Fibroblast of the conjunctiva (primary cell): ENCODE measurements at regions not wholly inside any gene's neighbourhood (a gene's known extent, or its start where the extent isn't known, plus 50 kb on each side); places are given as distances from the start of the nearest gene placed in this dataset.
"Not testable (repeated sequence)": the region's sequence is repeated elsewhere in the genome, so short reads cannot be mapped to it uniquely, and the experiment has no call there.

ENCODE experiments used
- DNase-seq: peaks from one replicate; pipeline ENCODE4 v3.0.0-alpha.2; 2010; ENCODE audit warnings: low read depth

- no peak for DNase-seq
Observed at GRCh38 chr18:30828700-30829099, 213.8 kb downstream of the DSC3 start.

GRCh38 chr18:30819619-30820018 is 222.9 kb downstream of the DSC3 start:
- no peak for DNase-seq

DNA sequence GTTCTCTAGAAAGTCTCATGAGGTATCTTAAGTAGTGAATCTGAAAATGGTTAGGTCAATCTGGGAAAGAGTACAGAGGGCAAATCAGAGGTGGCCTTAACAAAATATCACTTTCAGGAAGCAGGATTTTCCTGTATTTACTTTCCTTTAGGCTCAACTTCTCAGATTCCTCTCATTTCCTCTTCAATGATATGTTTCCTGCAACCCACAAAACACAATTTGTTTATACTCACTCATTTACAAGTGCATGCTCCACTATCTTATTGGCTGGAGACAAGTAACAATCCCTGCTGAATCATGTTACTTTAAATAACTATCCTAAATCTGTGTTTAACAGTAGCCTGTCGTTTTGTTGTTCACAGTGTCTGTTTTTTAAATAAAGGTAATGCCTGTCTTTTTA is 228.1 kb downstream of the DSC3 start:
- DNase-seq = no peak

DNA sequence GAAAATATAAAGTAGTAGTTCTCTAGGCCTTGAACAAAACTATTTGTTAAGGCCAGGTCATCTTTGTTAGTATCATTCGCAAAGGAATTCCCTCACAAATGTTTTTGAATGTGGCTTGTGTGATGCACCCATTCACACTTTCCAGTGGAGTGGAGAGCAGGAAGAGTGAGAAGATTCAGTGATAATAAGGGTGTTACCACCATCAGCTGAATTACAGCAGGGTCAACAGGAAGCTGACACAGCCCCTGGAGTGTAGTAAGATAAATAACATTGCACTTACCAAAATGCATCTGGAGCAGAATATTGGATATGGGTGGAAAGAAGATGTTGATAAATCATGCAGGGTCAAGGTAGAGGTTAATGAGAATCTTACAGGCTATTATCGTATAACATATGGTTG is 231.0 kb downstream of the DSC3 start:
- no peak for DNase-seq

DNA sequence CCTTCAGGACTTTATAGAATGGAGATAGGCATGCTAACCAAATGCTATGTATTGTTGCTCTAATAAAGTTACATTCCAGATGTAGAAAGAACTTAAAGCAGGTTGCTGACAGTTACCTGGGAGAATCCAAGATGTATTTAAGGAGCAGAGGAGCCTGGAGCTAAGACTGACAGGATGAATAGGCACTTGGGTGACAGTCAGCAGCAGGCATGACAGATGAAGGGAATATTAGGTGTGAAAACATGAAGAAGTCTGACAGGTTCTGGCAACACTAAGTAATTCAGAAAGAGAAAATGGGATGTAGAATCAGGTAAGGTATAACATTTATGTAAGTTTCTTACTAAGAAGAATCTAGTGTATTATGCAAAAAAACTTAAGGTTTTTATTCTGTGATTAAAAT is 232.0 kb downstream of the DSC3 start:
- no peak for DNase-seq

DNA sequence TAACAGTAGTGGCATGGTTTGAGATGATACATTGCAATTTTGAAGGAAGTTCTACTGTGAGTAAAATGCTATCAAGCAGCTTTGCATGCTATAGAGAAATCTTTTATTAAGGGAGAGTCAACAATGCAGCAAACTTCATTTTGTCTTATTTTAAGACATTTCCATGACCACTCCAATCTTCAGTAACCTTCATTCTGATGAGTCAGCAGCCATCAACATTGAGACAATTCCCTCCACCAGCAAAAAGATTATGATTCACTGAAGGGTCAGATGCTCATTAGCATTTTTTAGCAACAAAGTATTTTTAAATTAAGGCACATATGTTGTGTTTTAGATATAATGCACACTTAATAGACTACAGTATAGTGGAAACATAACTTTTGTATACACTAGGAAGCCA is 235.7 kb downstream of the DSC3 start:
- DNase-seq = no peak

- DNase-seq = no peak
Observed at GRCh38 chr18:30800800-30801199, 241.7 kb downstream of the DSC3 start.

DNA sequence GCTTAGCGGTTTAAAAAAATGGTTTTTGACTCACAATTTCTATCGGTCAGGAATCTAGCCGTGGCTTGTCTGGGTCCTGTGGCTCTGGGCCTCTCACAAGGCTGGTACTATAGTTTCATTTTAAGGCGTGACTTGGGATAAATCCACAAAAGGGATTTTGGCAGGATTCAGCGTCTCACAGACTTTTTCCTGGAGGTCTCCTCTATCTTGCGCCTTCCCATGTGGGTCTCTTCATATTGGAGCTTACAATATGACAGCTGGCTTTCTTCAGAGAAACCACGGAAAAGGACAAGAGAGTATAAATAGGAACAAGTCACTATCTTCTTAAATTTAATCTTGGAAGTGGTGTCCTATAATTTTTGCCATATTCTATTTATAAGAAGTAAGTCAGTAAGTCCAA is 250.5 kb downstream of the DSC3 start:
- DNase-seq = no peak

DNA sequence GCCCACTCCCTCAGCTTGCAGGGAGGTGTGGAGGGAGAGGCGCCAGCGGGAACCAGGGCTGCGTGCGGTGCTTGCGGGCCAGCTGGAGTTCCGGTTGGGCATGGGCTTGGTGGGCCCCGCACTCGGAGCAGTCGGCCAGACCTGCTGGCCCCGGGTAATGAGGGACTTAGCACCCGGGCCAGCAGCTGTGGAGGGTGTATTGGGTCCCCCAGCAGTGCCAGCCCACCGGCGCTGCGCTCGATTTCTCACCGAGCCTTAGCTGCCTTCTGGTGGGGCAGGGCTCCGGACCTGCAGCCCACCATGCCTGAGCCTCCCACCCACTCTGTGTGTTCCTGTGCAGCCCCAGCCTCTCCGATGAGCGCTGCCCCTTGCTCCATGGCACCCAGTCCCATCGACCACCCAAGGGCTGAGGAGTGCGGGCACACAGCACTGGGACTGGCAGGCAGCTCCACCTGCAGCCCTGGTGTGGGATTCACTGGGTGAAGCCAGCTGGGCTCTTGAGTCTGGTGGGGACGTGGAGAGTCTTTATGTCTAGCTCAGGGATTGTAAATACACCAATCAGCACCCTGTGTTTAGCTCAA is 254.0 kb downstream of the DSC3 start:
- DNase-seq = not testable (repeated sequence)

DNA sequence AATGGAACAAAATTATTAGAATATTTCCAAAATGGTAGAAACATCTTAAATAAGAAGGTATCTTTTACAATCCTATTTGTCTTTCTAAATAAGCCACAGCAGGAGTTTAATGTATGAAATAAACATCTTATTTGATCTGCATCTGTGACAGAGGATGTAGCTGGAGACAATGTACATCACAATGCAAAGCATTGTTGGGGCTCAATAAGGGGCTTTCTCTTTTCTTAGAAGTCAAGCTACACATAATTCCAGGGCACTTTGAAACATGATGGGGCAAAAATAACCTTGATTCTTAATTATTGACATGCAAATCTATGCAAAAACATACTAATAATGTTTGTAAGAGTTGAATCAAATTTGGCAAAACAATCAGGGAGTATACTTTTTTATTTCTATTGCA is 255.1 kb downstream of the DSC3 start:
- DNase-seq = no peak

- DNase-seq = no peak
Observed at GRCh38 chr18:30781601-30782000, 260.9 kb downstream of the DSC3 start.

DNA sequence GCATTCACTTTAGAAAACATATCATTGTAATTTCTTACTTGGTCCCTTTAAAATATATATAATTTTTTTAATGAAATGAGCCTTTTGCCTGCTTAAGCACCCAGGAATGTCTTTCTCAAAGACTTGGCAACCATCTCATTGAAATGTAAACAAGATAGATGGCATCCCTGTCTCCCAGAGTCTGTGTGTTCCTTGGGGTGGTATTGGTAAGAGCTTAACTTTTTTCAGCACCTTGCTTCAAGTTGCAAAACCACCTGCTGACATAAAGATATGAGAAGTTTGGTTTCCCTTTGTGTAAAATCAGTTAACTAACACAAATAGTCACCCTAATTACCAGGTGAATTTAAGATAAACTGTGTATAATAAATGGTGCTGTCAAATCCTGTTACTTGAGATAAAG is 266.9 kb downstream of the DSC3 start:
- no peak for DNase-seq

GRCh38 chr18:30772170-30772569 is 270.4 kb downstream of the DSC3 start:
- not testable (repeated sequence) for DNase-seq

DNA sequence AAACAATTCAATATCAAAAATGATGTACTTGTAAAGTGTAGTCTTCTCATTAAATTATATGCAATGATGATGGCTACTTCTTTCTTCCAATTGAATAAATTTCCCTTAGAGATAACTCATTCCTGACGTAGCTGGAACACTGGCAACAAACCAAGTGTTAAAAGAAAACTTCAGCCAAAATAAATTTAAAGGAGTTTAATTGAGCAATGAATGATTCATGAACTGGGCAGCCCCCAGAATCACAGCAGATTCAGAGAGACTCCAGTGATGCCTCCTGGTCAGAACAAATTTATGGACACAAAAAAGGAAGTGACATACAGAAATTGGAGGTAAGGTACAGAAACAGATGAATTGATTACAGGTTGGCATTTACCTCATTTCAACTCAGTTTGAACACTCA is 276.5 kb downstream of the DSC3 start:
- DNase-seq = no peak

- no peak for DNase-seq
Observed at GRCh38 chr18:30765247-30765646, 277.3 kb downstream of the DSC3 start.

DNA sequence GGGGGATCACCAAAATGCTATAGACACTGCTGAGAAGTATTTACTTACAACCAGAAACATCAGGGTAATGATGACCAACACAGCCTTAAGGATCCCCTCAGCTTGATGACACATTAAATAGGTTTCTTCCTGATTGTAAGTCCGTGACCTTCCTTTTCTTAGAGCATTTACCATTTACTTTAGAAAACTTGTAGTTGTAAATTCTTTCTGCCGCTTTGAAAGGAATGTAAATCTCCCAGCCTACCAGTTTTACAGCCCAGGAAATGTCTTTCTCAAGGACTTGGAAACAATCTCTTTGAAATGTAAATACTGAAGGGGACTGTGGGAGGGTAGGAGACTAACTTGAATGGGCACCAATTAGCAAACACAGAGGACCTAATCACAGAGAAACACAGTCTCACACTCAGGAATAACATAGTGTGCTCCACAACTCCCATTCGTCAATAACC is 278.6 kb downstream of the DSC3 start:
- no peak for DNase-seq

GRCh38 chr18:30754846-30755245 is 287.7 kb downstream of the DSC3 start:
- DNase-seq = no peak

- DNase-seq = no peak
Observed at GRCh38 chr18:30748541-30748940, 294.0 kb downstream of the DSC3 start.

DNA sequence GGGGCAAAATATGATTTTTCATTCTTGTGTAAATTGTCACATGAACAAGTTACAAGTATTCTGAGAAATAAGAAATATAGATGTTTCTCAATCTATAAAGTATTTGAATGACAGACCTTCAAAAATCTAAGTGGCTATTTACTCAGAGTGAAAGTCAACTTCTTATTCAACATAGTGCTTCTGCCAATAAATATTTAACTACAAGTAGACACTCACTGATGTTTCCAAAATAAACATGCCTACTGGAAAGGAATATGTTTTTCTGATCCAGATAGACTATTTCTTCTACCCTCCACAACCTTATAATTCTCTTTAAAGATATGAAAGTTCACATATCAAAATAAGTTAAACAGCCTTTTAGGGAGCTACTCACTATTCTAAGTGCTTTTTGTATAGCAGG is 296.3 kb downstream of the DSC3 start:
- no peak for DNase-seq

- DNase-seq = no peak
Observed at GRCh38 chr18:30743033-30743432, 299.5 kb downstream of the DSC3 start.

DNA sequence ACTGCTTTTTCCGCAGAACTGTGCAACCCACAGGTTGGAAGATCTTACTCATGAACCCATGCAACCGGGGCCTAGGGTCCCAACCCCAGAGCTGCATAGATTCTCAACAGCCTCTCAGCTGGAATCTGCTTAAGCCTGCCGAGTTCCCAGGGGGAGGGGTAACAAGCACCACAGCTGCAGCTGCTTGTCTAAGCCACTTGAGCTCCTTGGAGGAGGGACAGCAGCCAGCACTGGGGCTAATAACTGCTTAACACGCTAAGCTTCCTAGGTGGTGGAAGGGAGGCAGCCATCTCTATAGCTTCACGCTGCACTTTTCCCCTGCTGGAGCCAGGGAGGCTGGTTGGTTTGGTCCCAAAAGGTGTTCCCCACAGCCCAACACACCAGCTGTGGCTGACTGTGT is 311.6 kb downstream of the DSC3 start:
- DNase-seq = no peak

- no peak for DNase-seq
Observed at GRCh38 chr18:30727849-30728248, 314.7 kb downstream of the DSC3 start.

GRCh38 chr18:30713299-30713698 is 329.2 kb downstream of the DSC3 start:
- DNase-seq = no peak

- DNase-seq = no peak
Observed at GRCh38 chr18:30712383-30712782, 330.2 kb downstream of the DSC3 start.

DNA sequence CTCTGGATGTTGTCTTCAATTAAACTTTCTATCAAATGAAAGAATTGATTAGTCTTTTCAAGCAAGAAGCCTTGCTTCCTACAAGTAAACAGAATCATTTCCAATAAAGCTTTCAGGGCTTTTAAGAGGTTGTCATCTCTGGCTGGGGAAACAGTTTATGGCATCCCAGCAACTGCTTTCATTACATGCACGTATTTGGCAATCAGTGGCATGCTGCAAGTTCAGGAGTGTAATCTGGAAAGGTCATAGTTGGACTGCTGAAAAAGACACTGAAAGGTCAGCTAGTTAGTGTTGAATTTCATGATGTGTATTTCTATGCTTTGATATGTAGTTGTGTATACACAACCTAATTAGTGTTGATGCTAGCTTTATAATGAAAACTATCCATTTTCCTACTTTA is 332.9 kb downstream of the DSC3 start:
- no peak for DNase-seq
